CD4-positive, alpha-beta T cell (primary cell): ENCODE measurements at regions not wholly inside any gene's neighbourhood (a gene's known extent, or its start where the extent isn't known, plus 50 kb on each side); places are given as distances from the start of the nearest gene placed in this dataset.

Experiments used
- ATAC-seq: fragments of 200-7000 bp; cut with Tn5 transposase; one replicate; pipeline ENCODE4 v1.10.0; 2022; ENCODE audit warnings: mild to moderate bottlenecking; ENCODE audit not compliant: poor library complexity
- CTCF ChIA-PET: fragments of 350-600 bp; sonication (Branson Sonifier 250); formaldehyde crosslinking; loops from one replicate; lab custom pipeline; 2021; ENCODE audit warnings: antibody characterized with exemption, inconsistent platforms; lab: Charles Lee
- POLR2A ChIA-PET: fragments of 350-600 bp; sonication (Branson Sonifier 250); formaldehyde crosslinking; loops from one replicate; lab custom pipeline; 2021; ENCODE audit warnings: antibody characterized with exemption, inconsistent platforms; lab: Charles Lee
- DNase-seq, 14 experiments: peaks; one replicate each; pipeline ENCODE4 v3.0.0-alpha.2; 2013 to 2020; ENCODE audit warnings: mixed read lengths in 2 of 14
- H3K27ac ChIP-seq, 2 donors: one replicate each; pipeline versions ENCODE4 v1.5.1 to v1.7.0; 2013; ENCODE audit warnings: low read length in 2 of 2, low read depth in 1 of 2, mild to moderate bottlenecking in 1 of 2
- H3K27me3 ChIP-seq, 2 experiments: 1 replicate in 1 of 2; 2 replicates in 1 of 2; pipeline versions ENCODE4 v1.6.1 to v1.7.0; 2013; ENCODE audit warnings: low read length in 2 of 2, control low read depth in 1 of 2, mild to moderate bottlenecking in 1 of 2, moderate library complexity in 1 of 2; ENCODE audit not compliant: insufficient read depth in 2 of 2, control insufficient read depth in 1 of 2
- H3K36me3 ChIP-seq: one replicate; pipeline ENCODE4 v1.6.1; 2013; ENCODE audit warnings: low read length, control low read depth; ENCODE audit not compliant: insufficient read depth
- H3K4me1 ChIP-seq: one replicate; pipeline ENCODE4 v1.6.1; 2013; ENCODE audit warnings: low read length, control low read depth; ENCODE audit not compliant: insufficient read depth
- H3K4me3 ChIP-seq: one replicate; pipeline ENCODE4 v1.5.1; 2013; ENCODE audit warnings: mild to moderate bottlenecking, low read length, moderate library complexity
- H3K9me3 ChIP-seq, 2 experiments: 1 replicate in 1 of 2; 2 replicates in 1 of 2; pipeline versions ENCODE4 v1.6.1 to v1.7.0; 2013; ENCODE audit warnings: low read length in 2 of 2, mild to moderate bottlenecking in 2 of 2, control low read depth in 1 of 2, moderate library complexity in 1 of 2; ENCODE audit not compliant: control insufficient read depth in 1 of 2, insufficient read depth in 1 of 2
- H3K27ac Mint-ChIP-seq: one replicate; pipeline ENCODE4 v1.8.0; 2020; ENCODE audit warnings: mixed read lengths
- H3K27me3 Mint-ChIP-seq: one replicate; pipeline ENCODE4 v1.8.0; 2021; ENCODE audit warnings: mixed read lengths
- H3K36me3 Mint-ChIP-seq: one replicate; pipeline ENCODE4 v1.8.0; 2021; ENCODE audit warnings: low read depth, mixed read lengths
- H3K4me1 Mint-ChIP-seq: one replicate; pipeline ENCODE4 v1.8.0; 2021; ENCODE audit warnings: low read depth, mixed read lengths
- H3K4me3 Mint-ChIP-seq: one replicate; pipeline ENCODE4 v1.8.0; 2020; ENCODE audit warnings: mild to moderate bottlenecking, mixed read lengths
- H3K9me3 Mint-ChIP-seq: one replicate; pipeline ENCODE4 v1.8.0; 2020; ENCODE audit warnings: mixed read lengths
- CTCF ChIP-seq: fragments of 200-600 bp; IDR thresholded peaks from one replicate; pipeline ENCODE4 v1.8.0; 2022; ENCODE audit warnings: antibody characterized with exemption, mild to moderate bottlenecking
- intact Hi-C, 2 experiments: fragments of 100-400 bp; cut with DNase I in 1 of 2; cut with micrococcal nuclease in 1 of 2; formaldehyde crosslinking; loops; one replicate each; pipeline versions ENCODE4 v1.15.1 to v1.9.0; 2023 to 2025; cut with DNase I, micrococcal nuclease

- H3K27ac Mint-ChIP-seq: no peak overlapping the region
- ChIA-PET POLR2A (no interaction called here), CTCF (no interaction called here)
- no peaks in the 10 kb centered on the region for H3K36me3 Mint-ChIP-seq
- DNase-seq: no peak
- no peaks in the 10 kb centered on the region for H3K4me1 ChIP-seq
- H3K4me1 Mint-ChIP-seq: no peaks in the 10 kb centered on the region
- no peaks in the 10 kb centered on the region for H3K27me3 ChIP-seq
- intact Hi-C loops: no loop called here
- H3K27me3 Mint-ChIP-seq: no peaks in the 10 kb centered on the region
- peaks cover 0 to 8% of the 10 kb centered on the region in 2 experiments for H3K9me3 ChIP-seq
- no peak overlapping the region for H3K4me3 ChIP-seq
- no peak for ATAC-seq
- H3K4me3 Mint-ChIP-seq: no peak overlapping the region
- TF ChIP-seq CTCF: no peak
- no peaks in the 10 kb centered on the region for H3K36me3 ChIP-seq
- no peaks in the 10 kb centered on the region for H3K9me3 Mint-ChIP-seq
- H3K27ac ChIP-seq: no peak overlapping the region
These were observed 515.8 kb upstream of the ZFHX3 start for GRCh38 chr16:73563709-73564108.

- CTCF ChIA-PET: no interaction called here
- intact Hi-C loops: no loop called here
- no peaks in the 10 kb centered on the region for H3K36me3 Mint-ChIP-seq
These were observed 512.6 kb upstream of the ZFHX3 start for GRCh38 chr16:73560497-73560896.

DNA sequence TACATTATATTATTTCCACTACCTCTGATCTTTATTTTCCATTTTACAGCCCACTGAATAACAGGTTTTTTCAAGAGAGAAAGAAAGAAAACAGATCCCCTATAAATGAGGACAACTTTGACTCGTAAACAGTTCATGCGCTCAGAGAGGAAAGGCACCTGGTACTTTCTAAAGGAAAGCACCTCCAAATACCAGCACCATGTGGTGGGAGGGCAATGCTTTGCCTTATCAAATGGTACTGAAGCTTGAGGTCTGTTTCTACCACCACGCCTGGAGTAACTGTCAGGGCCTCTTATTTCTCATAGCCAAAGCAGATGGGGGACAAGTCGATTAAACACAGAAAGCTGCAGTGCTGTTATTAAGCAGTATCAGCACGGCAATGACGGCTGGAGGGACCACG, 510.3 kb upstream of the ZFHX3 start:
- POLR2A ChIA-PET: no interaction called here
- Histone ChIP-seq H3K4me3 (no peak overlapping the region), H3K27me3 (no peaks in the 10 kb centered on the region), H3K4me1 (no peaks in the 10 kb centered on the region), H3K27ac (no peak overlapping the region), H3K36me3 (no peaks in the 10 kb centered on the region), H3K9me3 (peaks cover 0 to 7% of the 10 kb centered on the region in 2 experiments)
- H3K4me1 Mint-ChIP-seq: no peaks in the 10 kb centered on the region
- CTCF ChIA-PET: no interaction called here
- DNase-seq (no peak), ATAC-seq (no peak)
- H3K27me3 Mint-ChIP-seq: no peaks in the 10 kb centered on the region
- TF ChIP-seq CTCF: no peak
- no peak overlapping the region for H3K27ac Mint-ChIP-seq
- H3K36me3 Mint-ChIP-seq: no peaks in the 10 kb centered on the region
- H3K4me3 Mint-ChIP-seq: no peak overlapping the region
- no peaks in the 10 kb centered on the region for H3K9me3 Mint-ChIP-seq
- intact Hi-C loops: no loop called here

More at GRCh38 chr16:73560497-73560896, 512.6 kb upstream of the ZFHX3 start:
- TF ChIP-seq CTCF: no peak
- Histone ChIP-seq H3K4me1 (no peaks in the 10 kb centered on the region), H3K9me3 (peaks cover 0 to 1% of the 10 kb centered on the region in 2 experiments), H3K36me3 (no peaks in the 10 kb centered on the region), H3K27me3 (no peaks in the 10 kb centered on the region), H3K27ac (no peak overlapping the region), H3K4me3 (no peak overlapping the region)
- H3K9me3 Mint-ChIP-seq: no peaks in the 10 kb centered on the region
- H3K4me1 Mint-ChIP-seq: no peaks in the 10 kb centered on the region
- no peak overlapping the region for H3K27ac Mint-ChIP-seq
- H3K27me3 Mint-ChIP-seq: no peaks in the 10 kb centered on the region
- H3K4me3 Mint-ChIP-seq: no peak overlapping the region
- DNase-seq: no peak
- ATAC-seq: no peak
- POLR2A ChIA-PET: no interaction called here
